GM21390 (cell line): ENCODE measurements at regions not wholly inside any gene's neighbourhood (a gene's known extent, or its start where the extent isn't known, plus 50 kb on each side); places are given as distances from the start of the nearest gene placed in this dataset.

Source experiments
- ATAC-seq: cut with Tn5 transposase; IDR thresholded peaks from one replicate; pipeline ENCODE4 v1.9.1; 2021; ENCODE audit not compliant: unreplicated experiment

- no peak for ATAC-seq
Observed at GRCh38 chr5:82854956-82855355, 222.2 kb downstream of the TMEM167A start.

- no peak for ATAC-seq
Observed at GRCh38 chr5:82851471-82851870, 225.7 kb downstream of the TMEM167A start.

GRCh38 chr5:82850393-82850792 lies 226.8 kb downstream of the TMEM167A start:
- no peak for ATAC-seq

GRCh38 chr5:82849885-82850284 lies 227.3 kb downstream of the TMEM167A start:
- no peak for ATAC-seq

GRCh38 chr5:82847562-82847961 lies 229.6 kb downstream of the TMEM167A start:
- no peak for ATAC-seq

GRCh38 chr5:82839881-82840280 lies 237.3 kb downstream of the TMEM167A start:
- no peak for ATAC-seq

GRCh38 chr5:82835488-82835887 lies 241.7 kb downstream of the TMEM167A start:
- no peak for ATAC-seq

GRCh38 chr5:82834151-82834550 lies 243.0 kb downstream of the TMEM167A start:
- ATAC-seq, result no peak

- no peak for ATAC-seq
Observed at GRCh38 chr5:82833277-82833676, 243.9 kb downstream of the TMEM167A start.

- ATAC-seq, result no peak
Observed at GRCh38 chr5:82832445-82832844, 244.7 kb downstream of the TMEM167A start.

- no peak for ATAC-seq
Observed at GRCh38 chr5:82828211-82828610, 249.0 kb downstream of the TMEM167A start.

GRCh38 chr5:82827651-82828050 lies 249.5 kb downstream of the TMEM167A start:
- ATAC-seq, result no peak

- ATAC-seq, result no peak
Observed at GRCh38 chr5:82822634-82822927, 254.6 kb downstream of the TMEM167A start.

GRCh38 chr5:82821846-82822633 lies 255.2 kb downstream of the TMEM167A start:
- ATAC-seq, result no peak

- ATAC-seq, result peak; percentile 83
Observed at GRCh38 chr5:82820961-82821845, 256.0 kb downstream of the TMEM167A start.

- no peak for ATAC-seq
Observed at GRCh38 chr5:82820188-82820587, 257.0 kb downstream of the TMEM167A start.

- ATAC-seq, result no peak
Observed at GRCh38 chr5:82817897-82818676, 259.1 kb downstream of the TMEM167A start.

- ATAC-seq, result no peak
Observed at GRCh38 chr5:82816926-82817325, 260.3 kb downstream of the TMEM167A start.

- ATAC-seq, result no peak
Observed at GRCh38 chr5:82815871-82816270, 261.3 kb downstream of the TMEM167A start.

GRCh38 chr5:82813861-82814260 lies 263.3 kb downstream of the TMEM167A start:
- ATAC-seq, result no peak

GRCh38 chr5:82812575-82812974 lies 264.6 kb downstream of the TMEM167A start:
- no peak for ATAC-seq
